Erythroblast (primary cell): ENCODE measurements at regions not wholly inside any gene's neighbourhood (a gene's known extent, or its start where the extent isn't known, plus 50 kb on each side); places are given as distances from the start of the nearest gene placed in this dataset.

Source experiments
- GATA1 ChIP-seq: IDR thresholded peaks from 2 replicates; pipeline ENCODE4 v1.6.1; 2011; ENCODE audit warnings: low read depth, mild to moderate bottlenecking, control low read depth, low read length, moderate library complexity
- POLR2A ChIP-seq: IDR thresholded peaks from 2 replicates; pipeline ENCODE4 v1.6.1; 2011; ENCODE audit warnings: mild to moderate bottlenecking, low read length

DNA sequence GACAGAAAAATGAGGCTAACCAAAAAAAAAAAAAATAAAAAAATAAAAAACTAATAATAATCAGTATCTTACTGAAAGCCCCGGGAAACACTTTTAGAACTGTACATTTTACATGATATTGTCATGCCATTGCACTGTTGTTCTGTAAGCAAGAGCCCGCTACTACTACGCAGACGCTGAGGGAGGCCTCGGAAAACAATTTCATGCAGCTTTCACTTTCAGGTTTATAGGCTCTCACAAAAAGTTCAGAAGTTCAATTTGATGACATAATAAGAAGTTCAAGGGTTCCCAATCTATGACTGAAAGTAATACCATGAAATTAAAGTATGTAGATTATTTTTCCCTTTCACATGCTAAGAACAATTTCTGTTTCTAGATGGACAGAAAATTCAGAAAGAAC is 318.3 kb upstream of the ITGA1 start:
- TF ChIP-seq POLR2A (no peak), GATA1 (no peak)
